RKO (cell line): ENCODE measurements at regions not wholly inside any gene's neighbourhood (a gene's known extent, or its start where the extent isn't known, plus 50 kb on each side); places are given as distances from the start of the nearest gene placed in this dataset.
A peak's percentile ranks its signal among the peaks of the same experiment; 100 is the strongest.
"Not testable (repeated sequence)": the region's sequence is repeated elsewhere in the genome, so short reads cannot be mapped to it uniquely, and the experiment has no call there.

Source experiments
- DNase-seq: peaks from one replicate; pipeline ENCODE4 v3.0.0-alpha.2; 2016; ENCODE audit warnings: low spot score

DNA sequence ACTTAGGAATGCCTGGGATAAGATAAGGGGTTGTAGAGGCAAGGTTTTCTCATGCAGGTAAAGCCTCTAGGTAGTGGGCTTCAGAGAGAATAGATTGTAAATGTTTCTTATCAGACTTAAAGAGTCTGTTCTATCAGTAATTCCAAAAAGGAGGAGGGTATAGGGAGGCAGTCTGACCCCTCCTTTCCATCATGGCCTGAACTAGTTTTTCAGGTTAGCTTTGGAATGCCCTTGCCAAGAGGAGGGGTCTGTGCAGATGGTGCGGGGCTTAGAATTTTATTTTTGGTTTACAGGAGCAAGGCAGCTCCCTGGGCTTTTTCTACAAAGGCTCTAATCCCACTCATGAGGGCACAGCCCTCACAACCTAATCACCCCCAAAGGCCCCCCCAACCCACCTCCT lies 135.0 kb downstream of the B3GNT2 start:
- DNase-seq: no peak

GRCh38 chr2:62329797-62330196 lies 133.9 kb downstream of the B3GNT2 start:
- no peak for DNase-seq

- DNase-seq: no peak
Observed at GRCh38 chr2:62326735-62327134, 130.8 kb downstream of the B3GNT2 start.

DNA sequence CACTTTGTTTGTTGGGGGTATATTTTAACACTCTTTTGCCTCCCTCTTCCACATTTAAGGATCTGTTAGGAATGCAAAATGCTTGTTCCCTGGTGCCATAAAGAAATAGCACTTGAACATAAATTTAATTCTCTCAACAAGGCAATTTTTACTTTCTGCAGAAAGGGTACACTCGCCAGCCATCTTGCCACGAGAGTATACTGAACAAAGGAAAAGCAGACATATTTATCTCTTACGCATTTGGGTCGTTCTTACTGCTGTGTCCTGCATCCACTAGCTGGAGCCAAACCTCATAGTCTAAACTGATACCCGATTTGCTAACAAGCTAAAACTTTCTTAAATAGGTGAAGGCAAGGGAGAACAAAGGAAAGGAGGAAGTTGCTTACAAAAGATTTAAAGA lies 129.5 kb downstream of the B3GNT2 start:
- DNase-seq: no peak

DNA sequence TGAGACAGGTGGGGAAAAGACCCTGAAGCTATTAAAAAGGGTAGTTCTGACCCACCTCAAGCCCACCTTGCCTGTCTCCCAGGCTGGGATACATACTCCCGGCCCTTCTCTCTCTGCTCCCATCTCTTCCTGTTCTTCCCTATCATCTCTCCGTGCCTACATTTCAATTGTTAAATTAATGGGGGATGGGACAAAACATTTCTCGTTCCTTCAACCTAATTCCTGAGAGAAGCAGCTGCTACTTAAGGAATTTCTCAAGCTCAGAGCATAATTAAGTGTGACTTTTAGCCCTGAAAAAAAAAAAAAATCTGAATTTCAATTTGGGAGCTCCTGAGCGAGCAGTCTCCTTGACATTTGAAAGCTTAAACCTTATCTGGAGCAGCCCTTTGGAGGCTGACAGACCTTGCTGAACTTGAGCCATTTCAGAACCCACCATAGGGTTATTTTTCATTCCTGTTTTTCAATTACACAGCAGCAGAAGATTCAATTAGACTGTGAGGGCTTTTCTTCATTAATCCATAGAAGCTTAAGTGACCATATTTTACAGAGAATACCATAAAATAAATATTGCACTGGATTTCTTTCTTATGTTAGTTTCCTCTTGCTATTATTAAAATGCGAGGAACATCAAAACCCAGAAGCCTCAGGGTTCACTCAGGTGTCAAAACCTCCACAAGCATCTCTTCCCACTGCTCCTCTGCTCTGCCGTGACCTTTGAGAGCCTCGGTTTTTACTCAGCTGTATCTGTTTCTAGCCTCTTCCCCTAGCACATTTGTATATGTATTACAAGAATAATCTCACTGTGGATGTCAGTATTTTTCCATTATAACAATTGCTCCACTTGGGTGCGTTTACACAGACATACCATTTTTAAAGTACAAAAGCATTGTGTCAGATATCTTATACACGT lies 125.7 kb downstream of the B3GNT2 start:
- DNase-seq: no peak

- no peak for DNase-seq
Observed at GRCh38 chr2:62320657-62321357, 124.9 kb downstream of the B3GNT2 start.

- DNase-seq: not testable (repeated sequence)
Observed at GRCh38 chr2:62320137-62320536, 124.2 kb downstream of the B3GNT2 start.

- no peak for DNase-seq
Observed at GRCh38 chr2:62319070-62319469, 123.2 kb downstream of the B3GNT2 start.

- DNase-seq: no peak
Observed at GRCh38 chr2:62315476-62315875, 119.6 kb downstream of the B3GNT2 start.

DNA sequence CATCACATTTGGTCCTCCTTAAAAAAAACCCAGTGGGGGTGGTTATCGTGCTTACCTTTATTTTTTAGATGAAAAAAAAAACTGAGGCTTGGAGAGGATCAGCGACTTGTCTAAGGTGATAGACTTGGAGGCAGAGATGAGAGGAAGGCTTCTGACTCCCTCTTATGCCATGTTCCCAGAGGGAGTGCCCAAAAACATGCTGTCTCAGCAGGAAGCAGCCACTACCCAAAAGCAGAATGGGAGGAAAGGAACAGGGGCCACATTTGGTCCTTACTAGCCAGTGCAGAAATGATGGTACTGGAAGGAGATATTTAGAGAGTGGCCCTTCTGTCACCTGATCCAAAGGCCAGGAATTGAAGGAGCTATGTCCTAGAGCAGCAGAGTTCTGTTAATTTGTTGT lies 118.4 kb downstream of the B3GNT2 start:
- DNase-seq: no peak

DNA sequence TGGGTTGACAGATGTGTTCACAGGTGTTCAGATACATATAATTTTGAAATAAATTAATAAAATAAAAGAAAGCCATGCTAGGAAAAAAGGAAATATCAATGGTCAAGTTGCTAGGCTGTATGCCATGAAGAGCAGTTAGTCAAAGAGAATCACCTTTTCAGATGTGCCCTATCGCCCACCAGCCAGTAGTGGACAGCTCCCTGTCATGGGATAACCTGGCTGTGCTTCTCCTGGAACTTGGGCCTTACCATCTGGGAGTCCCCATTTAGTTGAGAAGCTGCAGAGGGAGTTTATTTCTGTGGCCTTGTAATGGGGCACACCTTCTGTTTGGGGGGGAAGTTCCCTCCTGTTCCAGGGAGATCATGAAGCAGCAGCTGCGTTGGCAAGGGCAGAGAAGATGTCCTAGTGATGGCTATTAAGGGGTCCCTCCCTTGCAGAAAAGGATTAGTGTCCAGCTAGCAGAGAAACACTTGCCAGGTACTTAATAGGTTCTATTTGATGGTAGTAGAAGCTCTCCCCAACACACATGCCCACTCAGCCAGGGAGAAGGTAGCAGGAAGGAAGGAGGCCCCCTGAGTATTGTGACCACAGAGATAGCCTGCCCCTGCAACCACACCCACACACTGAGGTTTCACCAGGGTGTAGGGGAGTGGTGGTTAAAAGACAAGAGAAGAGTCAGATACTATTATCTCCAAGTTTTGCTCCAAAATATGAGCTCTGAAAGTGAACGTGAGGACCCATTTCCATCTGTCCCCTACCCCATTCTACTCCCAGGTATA lies 117.7 kb downstream of the B3GNT2 start:
- no peak for DNase-seq

GRCh38 chr2:62309465-62310091 lies 113.7 kb downstream of the B3GNT2 start:
- DNase-seq: no peak

DNA sequence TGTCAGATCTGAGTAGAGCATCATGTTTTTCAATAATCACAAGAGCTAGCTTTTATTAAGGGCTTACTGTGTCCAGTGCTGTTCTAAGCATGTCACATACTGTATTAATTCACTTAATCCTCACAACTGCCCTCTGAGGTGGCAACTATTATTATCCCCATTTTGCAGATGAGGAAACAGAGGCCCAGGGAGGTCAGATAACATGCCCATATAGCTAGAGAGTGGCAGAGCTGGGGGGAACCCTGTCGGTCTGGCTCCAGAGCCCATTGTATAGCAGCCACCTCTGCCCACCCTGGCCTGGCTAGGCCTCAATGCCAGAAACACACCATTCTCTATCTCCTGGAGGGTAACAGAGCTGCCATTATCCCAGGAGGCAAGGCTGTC lies 113.2 kb downstream of the B3GNT2 start:
- no peak for DNase-seq

- DNase-seq: no peak
Observed at GRCh38 chr2:62307469-62308389, 111.8 kb downstream of the B3GNT2 start.

- DNase-seq: no peak
Observed at GRCh38 chr2:62306751-62307468, 111.0 kb downstream of the B3GNT2 start.

DNA sequence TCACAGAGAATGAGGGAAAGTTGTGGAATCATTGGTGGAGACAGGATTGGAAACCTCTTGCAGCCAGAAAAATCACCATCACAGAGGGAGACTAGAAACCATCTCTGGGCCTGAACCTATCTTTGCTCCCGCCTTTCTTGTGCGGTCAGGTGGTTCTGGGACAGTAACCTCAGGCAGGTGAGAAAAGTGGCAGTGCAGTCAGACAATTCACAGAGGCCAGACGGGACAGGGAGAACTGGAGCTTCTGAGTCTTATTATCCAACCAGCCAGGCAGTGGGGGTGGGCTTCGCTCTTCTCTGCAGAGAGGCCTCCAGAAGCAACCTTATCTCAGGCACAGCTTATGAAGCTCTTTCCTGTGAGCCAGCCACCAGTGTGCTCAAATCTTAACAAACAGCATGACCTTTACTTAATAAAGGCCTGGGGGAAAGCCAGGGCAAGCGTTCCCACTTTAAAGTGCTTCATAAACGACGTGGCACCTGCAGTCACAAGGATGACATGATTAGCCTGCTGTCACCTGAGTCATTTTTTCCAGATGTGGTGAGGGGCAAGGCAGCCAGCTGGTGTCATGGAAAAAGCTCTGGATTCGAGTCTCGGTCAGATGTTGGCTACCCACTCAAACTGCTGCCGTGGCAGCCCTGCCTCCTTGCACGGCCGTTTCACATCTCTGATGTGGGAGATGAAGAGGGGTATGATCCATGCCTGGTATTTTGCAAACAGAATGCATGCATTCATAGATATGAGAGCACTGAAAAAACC lies 109.7 kb downstream of the B3GNT2 start:
- DNase-seq: no peak

DNA sequence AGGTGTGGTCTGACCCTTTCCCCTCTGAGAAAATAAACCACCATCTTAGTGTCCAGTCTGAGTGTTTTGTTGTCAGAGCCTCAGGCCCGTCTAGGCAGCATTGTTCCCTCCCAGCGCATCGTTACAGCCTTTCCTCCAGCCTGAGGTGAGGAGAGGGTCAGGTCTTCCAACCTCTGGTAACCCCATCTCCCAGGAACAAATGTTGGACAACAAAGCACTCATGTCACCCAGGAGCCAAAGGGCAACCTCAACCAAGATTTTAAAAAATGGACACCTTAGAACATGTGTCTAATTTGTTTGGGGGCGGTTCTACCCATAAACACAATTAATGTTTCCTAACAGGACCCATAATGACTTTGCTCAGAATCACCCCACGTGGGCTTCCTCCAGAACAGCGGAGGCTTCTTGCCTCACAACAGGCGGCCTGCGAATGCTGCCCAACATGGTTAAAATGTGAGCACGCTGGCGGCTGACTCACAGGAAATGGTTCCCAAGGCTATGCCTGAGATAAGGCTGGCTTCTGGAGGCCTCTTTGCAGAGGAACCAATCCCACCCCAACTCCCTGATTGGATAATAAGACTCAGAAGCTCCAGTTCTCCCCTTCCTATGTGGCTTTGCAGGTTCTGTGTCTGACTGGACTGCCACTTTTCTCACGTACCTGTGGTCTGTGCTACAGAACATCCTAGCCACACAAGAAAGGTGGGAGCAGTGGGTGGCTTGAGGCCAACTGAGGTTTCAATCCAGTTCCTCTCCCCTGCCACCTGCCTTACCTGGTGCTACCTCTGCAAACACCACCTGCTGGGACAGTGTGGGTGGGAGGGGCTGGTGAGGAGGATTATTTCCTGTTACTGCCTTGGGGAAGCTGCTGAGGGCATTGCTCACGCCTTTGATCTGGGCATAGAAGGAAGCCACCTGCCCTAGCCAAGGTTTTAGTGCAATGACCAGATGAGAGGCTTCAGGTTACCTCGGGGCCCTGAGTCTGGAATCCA lies 108.8 kb downstream of the B3GNT2 start:
- DNase-seq: peak; percentile 24

DNA sequence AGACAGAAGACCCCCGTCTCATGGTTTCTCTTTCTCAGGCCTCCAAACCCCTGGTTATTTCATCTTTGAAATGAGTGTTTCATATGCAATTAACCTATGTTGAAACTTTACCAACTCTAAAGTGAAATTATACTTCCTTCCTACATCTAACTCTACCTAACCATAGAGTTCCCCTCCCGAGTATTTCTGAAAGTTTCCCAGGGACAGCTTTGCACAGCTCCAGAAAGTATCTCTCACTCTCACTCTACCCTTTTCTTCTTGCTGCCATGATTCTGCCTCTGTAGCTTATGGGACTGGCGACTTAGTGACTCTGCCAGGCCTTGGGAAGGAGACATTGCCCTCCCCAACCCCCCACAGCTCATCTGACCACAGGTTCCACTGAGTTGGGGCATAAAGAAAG lies 107.9 kb downstream of the B3GNT2 start:
- no peak for DNase-seq
